ENCODE measurements at regions not wholly inside any gene's neighbourhood (a gene's known extent, or its start where the extent isn't known, plus 50 kb on each side); places are given as distances from the start of the nearest gene placed in this dataset.
A peak's percentile ranks its signal among the peaks of the same experiment; 100 is the strongest.

- DNase-seq, result no peak
Observed at GRCh38 chr3:30269751-30270445, 336.5 kb upstream of the TGFBR2 start.

- no peak for DNase-seq
Observed at GRCh38 chr3:30271781-30272180, 334.6 kb upstream of the TGFBR2 start.

DNA sequence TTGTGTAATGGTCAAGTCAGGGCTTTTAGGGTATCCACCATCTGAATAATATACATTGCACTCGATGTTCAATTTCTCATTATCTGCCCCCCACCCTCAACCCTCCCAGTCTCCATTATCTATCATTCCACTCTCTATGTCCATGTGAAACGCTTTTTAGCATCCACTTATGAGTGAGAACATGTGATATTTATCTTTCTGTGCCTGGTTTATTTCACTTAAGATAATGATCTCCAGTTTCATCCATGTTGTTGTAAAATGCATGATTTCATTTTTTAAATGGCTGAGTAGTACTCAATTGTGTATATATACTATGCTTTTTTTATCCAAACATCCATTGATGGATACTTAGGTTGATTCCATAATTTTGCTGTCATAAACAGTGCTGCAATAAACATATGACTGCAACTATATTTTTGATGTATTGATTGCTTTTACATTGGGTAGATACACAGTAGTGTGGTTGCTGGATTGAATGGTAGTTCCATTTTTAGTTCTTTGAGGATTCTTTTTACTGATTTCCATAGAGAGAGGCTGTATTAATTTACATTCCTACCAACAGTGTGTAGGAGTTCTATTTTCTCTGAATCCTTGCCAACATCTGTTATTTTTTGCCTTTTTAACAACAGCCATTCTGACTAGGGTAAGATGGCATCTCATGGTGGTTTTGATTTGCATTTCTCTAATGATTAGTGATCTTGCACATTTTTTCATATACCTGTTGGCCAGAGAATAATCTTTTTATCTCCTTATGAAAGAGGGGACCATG, 332.9 kb upstream of the TGFBR2 start:
- DNase-seq, result no peak

- DNase-seq, result no peak
Observed at GRCh38 chr3:30277494-30277893, 328.9 kb upstream of the TGFBR2 start.

DNA sequence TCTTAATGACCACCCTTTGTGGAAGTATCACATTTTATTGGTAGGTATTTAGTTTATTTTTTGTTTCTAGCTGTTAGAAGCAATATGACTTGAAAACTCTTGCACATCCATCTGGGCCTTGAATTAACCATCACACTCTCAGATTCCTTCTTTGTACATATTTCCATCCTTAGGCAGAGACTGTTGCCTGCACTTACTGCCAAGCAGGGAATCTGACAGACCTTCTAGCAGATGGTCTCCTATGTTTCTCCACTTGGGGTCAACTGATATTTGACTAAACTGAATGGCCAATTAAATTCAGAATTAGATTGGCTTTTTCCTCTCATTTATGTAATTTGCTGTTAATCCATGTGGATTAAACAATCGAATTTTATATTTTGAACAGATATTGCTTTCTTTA, 324.9 kb upstream of the TGFBR2 start:
- DNase-seq, result no peak

DNA sequence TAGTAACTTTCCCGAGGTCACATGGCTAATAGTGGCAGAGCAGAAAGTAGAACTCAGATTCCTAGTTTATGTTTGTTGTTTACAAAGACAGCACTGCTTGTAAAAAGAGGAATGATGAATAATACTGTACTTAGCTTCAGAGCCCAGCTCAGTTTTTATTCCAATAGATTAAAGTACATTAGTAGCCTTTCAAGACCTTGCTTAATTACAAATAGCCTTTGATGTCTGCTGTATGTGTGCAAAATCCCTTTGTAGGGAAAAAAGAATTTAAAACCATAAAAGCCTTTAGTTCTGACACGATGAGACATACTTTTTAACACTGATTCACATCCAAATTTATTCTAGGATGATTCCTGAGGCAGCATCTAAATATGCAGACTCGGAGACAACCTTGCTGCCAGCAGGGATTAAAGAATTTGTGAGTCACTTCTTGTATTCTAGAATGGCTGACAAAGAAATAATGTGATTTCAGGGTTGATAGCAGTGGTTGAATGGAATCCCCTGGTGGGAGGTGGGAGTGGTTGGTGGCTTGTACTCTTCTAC, 324.2 kb upstream of the TGFBR2 start:
- no peak for DNase-seq

DNA sequence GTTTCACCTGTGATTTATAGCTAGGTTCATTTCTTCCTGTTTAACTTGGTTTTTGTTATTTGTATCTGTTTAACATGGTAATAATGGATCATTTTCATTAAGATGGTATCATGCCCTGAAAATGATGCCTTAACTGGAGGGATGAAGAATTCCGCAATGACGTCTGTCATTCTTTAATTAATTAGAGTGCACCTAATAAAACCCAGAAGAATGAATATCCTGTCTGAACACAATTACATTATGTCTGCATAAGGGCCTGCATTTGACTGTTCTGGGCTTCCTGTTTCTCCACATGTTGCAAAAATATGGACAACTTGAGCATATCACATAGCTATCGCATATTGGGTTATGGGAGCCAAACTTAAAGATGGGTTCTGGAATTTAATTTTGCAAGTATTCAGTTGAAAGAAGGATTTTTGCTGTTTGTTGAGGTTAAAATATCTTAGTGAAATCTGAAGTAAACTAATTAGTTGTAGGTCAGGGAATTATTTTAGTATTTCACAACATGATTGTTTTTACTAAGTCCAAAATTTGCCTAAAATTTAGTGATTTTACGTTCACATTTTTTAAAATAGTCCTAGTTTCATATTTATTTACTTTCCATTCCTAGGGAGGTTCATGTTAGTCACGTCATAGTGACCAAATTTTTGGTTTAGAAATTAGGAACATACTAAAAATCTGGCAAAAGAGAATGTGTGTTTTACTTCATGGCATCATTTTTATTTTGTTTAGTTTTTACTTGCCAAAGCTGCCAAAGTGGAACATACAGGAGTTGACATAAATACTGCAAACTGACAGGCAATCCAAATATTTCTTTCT, 321.0 kb upstream of the TGFBR2 start:
- DNase-seq, result no peak

DNA sequence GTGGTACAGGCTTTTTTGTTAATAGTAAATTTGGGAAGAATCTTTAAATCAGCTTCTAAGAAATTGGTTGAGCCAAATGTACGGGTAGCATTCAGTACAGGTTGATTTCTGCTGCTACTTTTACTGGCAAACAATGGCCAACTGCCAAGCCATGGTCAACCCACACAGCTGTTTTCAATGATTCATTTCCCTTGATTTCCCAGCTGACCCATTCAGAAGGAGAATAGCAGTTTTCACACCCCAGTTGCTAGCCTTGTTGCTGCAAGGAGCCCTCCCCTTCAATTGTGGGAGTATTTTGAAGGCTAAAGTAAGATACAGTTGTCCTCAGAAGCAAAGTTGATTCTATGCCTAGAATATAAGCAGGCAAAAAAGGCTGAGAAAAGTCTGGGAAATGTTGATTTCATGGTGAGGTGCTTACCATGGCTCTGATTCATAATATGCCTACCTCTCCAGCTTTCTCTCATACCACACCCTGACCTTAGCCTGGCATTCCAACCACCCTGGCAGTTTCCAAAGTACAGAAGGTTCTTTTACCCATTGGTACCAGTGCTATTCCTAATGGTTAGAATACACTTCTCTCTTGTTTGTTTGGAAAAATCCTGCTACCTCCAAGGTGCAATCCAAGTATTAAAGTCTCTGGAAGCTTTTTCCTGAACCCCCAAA, 320.3 kb upstream of the TGFBR2 start:
- peak; percentile 14 for DNase-seq

- no peak for DNase-seq
Observed at GRCh38 chr3:30286811-30287210, 319.6 kb upstream of the TGFBR2 start.

GRCh38 chr3:30288830-30289229, 317.6 kb upstream of the TGFBR2 start:
- no peak for DNase-seq

DNA sequence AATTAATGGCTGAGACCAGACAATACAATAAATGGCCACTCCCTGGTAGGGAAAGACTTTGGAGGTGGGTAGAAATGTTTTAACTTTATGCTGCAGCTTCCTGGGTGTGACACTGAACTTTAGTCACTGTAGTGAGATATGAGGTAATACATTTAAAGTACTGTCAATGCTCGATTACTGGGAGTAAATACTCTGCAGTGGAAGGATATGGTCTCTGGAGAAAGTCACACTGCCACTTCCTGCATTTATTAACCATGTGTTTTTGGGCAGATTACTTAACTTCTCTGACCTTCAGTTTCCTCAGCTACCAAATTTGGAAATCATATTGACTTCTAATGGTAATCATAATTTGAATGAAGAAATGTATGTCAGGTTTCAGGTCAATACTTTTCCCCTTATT, 317.1 kb upstream of the TGFBR2 start:
- no peak for DNase-seq

DNA sequence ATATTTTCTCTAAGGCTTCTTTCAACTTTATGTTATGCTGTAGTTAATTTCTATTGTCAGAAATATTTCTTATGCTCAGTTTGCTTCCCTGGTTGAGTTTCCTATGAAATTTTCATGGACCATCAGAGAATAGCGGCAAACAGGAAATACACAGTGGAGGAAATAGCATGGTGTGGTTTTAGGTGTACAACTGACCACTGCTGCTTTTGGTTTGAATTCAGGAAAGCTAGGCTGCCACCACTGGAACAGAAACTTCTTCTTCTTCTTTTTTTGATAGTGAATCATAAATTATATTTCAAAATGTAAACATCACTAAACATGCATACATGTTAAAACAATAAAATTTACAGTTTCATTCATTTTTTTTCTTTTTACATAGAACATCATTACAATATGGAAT, 316.6 kb upstream of the TGFBR2 start:
- DNase-seq, result no peak

GRCh38 chr3:30290479-30290878, 315.9 kb upstream of the TGFBR2 start:
- no peak for DNase-seq

- DNase-seq, result no peak
Observed at GRCh38 chr3:30292192-30292893, 314.1 kb upstream of the TGFBR2 start.

DNA sequence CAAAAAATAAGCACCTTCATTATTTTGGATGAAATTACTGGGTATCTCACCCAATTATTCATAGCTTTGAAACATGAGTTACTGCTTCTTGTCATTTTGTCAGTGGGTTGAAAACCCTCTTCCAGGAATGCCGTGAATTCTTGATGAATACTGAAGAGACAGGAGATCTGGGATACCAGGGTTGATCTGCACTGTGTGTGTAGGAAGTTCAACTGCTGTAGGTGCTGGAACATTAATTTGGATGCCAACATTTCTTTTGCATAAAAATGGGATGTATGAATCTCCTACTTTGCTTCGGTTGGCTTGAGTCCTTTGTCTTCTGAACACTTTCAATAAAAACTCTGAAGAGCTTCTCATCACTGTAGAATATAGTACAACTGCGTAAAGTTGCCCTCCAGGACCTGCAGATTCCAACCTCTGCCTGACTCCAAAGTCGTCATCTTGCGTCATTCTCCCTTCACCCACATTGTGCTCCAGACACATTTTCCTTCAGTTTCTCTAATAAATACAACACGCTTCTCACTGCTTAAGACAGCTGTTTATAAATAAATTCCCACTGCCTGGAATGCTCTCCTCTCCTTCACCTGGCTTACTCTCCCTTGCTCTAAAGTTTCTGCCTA, 312.7 kb upstream of the TGFBR2 start:
- no peak for DNase-seq

DNA sequence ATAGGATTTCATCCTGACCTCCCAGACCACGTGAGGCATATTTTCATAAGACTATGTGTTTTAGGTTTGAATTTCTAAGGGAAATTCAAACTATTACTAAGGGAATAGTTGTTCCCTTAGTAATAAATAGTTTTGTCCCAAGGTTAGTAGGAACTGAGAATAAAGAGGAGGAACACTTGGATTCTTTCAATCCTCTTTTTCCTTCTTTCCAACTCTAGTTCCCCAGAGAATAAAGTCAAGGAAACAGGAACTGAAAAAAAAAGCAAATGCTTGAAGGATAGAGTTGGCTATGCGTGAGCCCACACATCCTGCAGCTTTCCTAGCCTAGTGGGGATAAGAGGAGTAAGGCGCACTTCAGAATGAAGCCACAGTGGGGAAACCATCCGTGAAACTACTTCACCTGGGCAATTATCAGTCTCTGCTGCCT, 312.1 kb upstream of the TGFBR2 start:
- no peak for DNase-seq

- DNase-seq, result no peak
Observed at GRCh38 chr3:30297112-30297511, 309.3 kb upstream of the TGFBR2 start.

GRCh38 chr3:30299674-30300385, 306.6 kb upstream of the TGFBR2 start:
- no peak for DNase-seq

DNA sequence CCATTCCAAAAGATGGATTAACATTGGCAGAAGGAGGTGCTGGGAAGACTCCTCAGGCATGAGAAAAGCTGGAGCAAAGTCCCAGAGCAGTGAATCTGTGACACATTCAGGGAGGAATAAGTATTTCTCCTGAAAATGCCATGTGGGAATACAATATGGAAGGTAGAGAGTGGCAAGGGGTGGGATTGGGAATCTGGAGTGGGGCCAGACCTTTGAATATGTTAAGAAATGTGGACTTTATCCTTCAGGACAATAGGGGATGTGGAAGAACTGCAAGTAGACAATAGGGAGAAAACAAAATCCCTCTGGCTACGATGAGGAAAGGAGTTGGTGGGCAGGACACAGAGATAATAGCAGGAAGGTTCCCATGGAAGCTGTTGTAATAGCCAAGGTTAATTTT, 305.6 kb upstream of the TGFBR2 start:
- DNase-seq, result no peak

- DNase-seq, result no peak
Observed at GRCh38 chr3:30302027-30302426, 304.4 kb upstream of the TGFBR2 start.

DNA sequence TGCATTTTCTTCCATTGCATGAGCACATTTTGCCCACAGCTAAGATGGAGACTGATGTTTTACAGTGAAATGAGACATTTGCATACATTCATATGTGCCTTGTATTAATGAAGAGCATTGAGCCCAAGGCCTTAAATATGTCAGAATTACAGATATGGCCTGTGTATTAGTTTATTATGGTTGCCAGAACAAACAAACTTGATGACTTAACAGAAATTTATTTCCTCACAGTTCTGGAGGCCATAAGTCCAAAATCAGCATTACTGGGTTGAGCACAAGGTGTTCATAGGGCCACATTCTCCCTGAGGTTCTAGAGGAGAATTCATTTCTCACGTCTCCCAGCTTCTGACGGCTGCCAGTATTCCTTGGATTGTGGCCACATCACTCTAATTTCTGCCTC, 302.6 kb upstream of the TGFBR2 start:
- no peak for DNase-seq

Measured in NCI-H1105 (cell line).